NT2/D1 (cell line): ENCODE measurements at regions not wholly inside any gene's neighbourhood (a gene's known extent, or its start where the extent isn't known, plus 50 kb on each side); places are given as distances from the start of the nearest gene placed in this dataset.

Experiments used
- SUZ12 ChIP-seq: IDR thresholded peaks from 2 replicates; pipeline ENCODE4 v1.6.1; 2011; ENCODE audit not compliant: insufficient read length, insufficient read depth; ENCODE audit errors: extremely low read depth
- YY1 ChIP-seq: IDR thresholded peaks from 2 replicates; pipeline ENCODE4 v1.6.1; 2011; ENCODE audit not compliant: insufficient read length, insufficient read depth
- ZNF274 ChIP-seq: IDR thresholded peaks from 2 replicates; pipeline ENCODE4 v1.6.1; 2011; ENCODE audit warnings: mild to moderate bottlenecking, low read depth, low read length

- TF ChIP-seq YY1 (no peak), ZNF274 (no peak), SUZ12 (no peak)
Measured at GRCh38 chr22:48653929-48654328, 1173.7 kb downstream of the BRD1 start.
